Head of caudate nucleus (tissue), 42 donors: ENCODE measurements at regions not wholly inside any gene's neighbourhood (a gene's known extent, or its start where the extent isn't known, plus 50 kb on each side); places are given as distances from the start of the nearest gene placed in this dataset.

ENCODE experiments used
- DNase-seq, 42 donors: peaks; one replicate each; pipeline versions ENCODE4 v3.0.0 to v3.0.0-alpha.2; 2020 to 2021; ENCODE audit warnings: mixed read lengths in 7 of 42
- intact Hi-C: fragments of 100-400 bp; cut with DNase I; formaldehyde crosslinking; loops from one replicate; pipeline ENCODE4 v1.15.0; 2022

- DNase-seq = no peak
- intact Hi-C loops = no loop called here
Observed at GRCh38 chr10:125331056-125331455, 170.7 kb upstream of the CTBP2 start.

- intact Hi-C loops = no loop called here
- DNase-seq = no peak
Observed at GRCh38 chr10:125329056-125329455, 168.7 kb upstream of the CTBP2 start.

- no peak for DNase-seq
- intact Hi-C loops = no loop called here
Observed at GRCh38 chr10:125325326-125325725, 165.0 kb upstream of the CTBP2 start.

GRCh38 chr10:125316436-125316835 lies 156.1 kb upstream of the CTBP2 start:
- intact Hi-C loops = no loop called here
- DNase-seq = no peak

DNA sequence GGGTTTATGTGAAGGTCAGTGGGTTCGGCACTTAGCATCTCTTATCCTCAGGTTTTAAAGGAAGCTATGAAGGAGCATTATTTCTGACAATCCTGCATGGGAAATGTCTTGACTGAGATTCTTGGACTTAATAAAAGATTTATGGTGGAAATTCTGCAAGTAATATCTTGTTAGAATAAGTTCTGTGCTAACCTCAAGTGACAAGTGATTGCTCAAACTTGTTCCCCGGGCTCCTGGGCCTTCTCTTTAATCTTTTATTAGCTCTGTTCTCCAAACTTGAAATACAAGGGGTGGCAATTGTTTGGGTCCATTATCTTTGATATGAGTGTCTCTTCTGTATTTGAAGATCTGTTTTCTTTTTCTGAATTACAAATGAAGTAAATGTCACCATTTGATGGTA lies 140.6 kb upstream of the CTBP2 start:
- intact Hi-C loops = no loop called here
- DNase-seq = no peak

- intact Hi-C loops = no loop called here
- DNase-seq = no peak
Observed at GRCh38 chr10:125299461-125299860, 139.1 kb upstream of the CTBP2 start.

GRCh38 chr10:125296598-125296997 lies 136.2 kb upstream of the CTBP2 start:
- intact Hi-C loops = no loop called here

DNA sequence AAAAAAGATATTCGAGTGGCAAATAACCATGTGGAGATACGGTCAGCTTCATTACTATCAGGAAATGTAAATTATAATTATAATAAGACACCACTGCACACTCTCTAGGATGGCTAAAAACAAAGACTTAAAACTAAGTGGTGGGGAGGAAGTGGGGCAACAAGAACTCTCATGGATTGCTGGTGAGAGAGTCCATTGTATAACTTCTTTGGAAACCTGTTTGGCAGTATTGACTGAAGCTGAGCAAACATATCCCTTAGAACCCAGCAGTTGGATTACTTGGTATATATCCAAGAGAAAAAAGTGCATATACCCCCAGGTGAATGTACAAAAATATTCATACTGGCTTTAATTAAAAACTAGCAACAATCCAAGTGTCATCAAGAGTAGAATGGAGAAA lies 133.7 kb upstream of the CTBP2 start:
- intact Hi-C loops = no loop called here
- DNase-seq = no peak

More at GRCh38 chr10:125296598-125296997, 136.2 kb upstream of the CTBP2 start:
- DNase-seq = no peak

DNA sequence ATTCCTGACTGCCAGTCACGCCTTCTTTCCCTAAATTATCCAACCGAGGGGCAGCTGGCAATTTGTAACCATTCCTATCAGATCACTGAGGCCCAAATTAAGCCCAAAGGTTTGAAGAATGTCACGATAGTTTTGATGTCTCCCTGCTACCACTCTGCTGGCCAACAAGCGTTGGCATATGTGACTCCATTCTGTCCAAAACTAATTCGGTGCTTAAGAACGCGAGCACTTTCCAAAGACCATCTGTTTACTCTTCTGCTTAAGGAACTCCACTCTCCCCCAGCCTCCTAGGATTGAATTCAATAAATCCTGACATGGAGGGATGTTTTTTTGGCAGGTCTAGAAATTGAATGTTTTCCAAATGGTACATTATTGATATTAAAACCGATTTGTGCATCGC lies 131.5 kb upstream of the CTBP2 start:
- intact Hi-C loops = no loop called here
- no peak for DNase-seq

- DNase-seq = no peak
- intact Hi-C loops = no loop called here
Observed at GRCh38 chr10:125289461-125289860, 129.1 kb upstream of the CTBP2 start.

DNA sequence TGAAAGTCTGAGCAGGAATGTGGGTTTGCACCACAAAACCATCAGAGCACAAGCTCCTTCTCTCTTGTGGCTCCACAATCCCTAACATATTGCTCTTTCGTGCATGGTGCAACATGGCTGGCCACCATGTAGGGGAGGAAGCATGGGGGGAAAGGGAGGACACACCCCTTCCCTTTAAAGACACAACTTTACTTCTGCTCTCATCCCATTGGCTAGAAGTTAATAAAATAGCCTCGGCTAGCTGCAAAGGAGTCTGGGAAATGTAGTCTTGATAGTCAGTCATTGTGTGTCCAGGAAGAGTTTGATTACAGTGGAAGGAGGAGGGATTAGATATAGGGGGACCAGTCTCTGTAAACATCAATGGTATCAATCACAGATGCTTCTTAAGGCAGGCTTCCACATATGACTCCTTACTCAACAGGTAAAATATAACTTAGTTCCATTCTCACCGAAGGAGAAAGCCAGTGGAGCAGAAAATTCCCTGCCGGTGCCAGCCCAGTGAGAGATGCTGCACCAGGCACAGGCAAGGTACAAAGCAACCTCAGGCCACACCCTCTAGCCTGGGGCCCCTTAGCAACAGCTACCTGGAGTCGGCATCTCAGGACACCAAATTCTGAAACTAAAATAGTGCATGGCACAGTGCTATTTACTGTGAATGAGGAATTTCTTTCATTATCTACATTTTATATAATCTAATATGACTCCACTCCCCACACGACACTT lies 124.7 kb upstream of the CTBP2 start:
- intact Hi-C loops = no loop called here
- peak in 11 of 42 donors; percentile 4 to 46 (median 19) for DNase-seq

- DNase-seq = no peak
- intact Hi-C loops = no loop called here
Observed at GRCh38 chr10:125283836-125284614, 123.7 kb upstream of the CTBP2 start.

- intact Hi-C loops = no loop called here
- DNase-seq = peak in 7 of 42 donors; percentile 2 to 19 (median 9)
Observed at GRCh38 chr10:125283191-125283835, 123.0 kb upstream of the CTBP2 start.

GRCh38 chr10:125281091-125281490 lies 120.7 kb upstream of the CTBP2 start:
- intact Hi-C loops = no loop called here
- no peak for DNase-seq

DNA sequence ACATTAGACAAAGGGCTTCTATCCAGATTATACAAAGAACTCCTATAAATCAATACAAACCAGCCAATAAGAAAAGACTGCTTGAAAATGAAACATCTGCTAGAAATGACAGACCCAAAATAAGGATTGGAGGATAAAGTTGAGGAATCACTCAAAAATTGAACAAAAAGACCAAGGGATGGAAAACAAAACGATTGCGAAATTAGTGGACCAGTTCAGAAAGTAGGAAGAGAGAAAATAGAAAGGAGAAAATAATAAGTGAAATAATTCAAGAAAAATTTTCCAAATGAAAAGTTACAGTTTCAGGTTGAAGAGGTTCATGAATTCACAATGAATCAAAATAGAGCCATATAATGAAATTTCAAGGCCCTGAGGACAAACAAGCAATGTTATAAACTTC lies 115.8 kb upstream of the CTBP2 start:
- intact Hi-C loops = no loop called here
- no peak for DNase-seq

DNA sequence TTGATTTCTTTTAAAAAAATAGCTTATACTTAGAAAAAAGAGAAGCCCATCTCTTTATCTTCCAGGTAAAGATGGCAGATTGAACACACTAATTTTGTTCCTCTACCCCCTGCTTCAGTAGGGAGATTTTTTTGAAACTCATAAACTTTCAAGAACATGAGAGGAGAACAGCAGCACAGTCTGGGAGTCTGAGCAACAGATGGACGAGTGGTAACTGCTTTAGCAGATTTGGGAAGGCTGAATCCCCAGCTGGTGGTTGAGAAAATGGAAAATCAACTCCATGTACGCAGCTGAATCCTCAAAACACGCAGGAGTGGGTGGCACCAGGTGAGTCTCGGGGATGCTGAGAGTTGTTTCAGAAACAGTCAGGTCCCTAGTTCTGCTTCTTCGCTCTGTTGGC lies 114.6 kb upstream of the CTBP2 start:
- intact Hi-C loops = no loop called here
- no peak for DNase-seq

- no peak for DNase-seq
- intact Hi-C loops = no loop called here
Observed at GRCh38 chr10:125273023-125273422, 112.7 kb upstream of the CTBP2 start.

GRCh38 chr10:125269716-125270115 lies 109.4 kb upstream of the CTBP2 start:
- intact Hi-C loops = no loop called here
- DNase-seq = no peak

DNA sequence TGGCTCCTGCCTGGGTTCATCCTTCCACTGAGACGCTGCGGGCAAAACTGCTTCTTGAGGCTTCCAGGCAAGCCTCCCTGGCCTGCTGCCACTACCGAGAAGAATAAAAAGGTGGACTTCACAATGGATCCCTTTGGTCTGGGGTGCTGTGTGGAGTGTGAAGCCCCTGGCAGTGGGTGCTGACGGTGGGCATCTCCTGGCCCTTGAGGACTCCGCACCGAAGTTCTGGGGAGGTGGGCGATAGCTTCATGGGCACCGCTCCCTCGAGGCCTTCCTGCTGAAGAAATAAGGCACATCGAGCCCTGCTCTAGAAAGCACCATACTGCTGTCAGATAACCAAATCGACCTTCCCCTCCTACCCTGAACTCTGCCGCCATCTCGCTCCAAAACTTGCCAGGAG lies 106.6 kb upstream of the CTBP2 start:
- DNase-seq = no peak
- intact Hi-C loops = no loop called here

DNA sequence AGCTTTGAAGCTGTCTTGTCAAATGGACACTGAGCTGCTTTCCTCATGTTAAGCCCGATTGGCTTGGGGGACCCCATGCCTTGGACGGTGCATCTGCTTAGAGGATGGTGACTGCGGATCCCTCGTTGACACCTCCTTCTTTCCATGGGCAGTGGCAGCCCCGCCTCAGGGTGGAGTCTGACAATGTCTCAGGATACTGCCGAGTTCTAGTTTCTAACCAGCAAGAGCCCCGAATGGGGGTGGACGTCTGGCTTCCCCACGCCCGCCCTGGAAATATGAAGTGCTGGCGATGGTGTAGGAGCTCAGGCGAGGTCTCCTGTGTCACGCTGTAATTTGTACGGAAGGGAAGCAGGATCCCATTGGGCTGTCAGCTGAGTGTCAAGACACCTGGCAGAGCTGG lies 106.2 kb upstream of the CTBP2 start:
- no peak for DNase-seq
- intact Hi-C loops = no loop called here
